Putamen (tissue), 1 donor: ENCODE measurements at regions not wholly inside any gene's neighbourhood (a gene's known extent, or its start where the extent isn't known, plus 50 kb on each side); places are given as distances from the start of the nearest gene placed in this dataset.
"Not testable (repeated sequence)": the region's sequence is repeated elsewhere in the genome, so short reads cannot be mapped to it uniquely, and the experiment has no call there.

Experiments
- DNase-seq: peaks from one replicate; pipeline ENCODE4 v3.0.0-alpha.2; 2016; ENCODE audit warnings: low spot score

DNA sequence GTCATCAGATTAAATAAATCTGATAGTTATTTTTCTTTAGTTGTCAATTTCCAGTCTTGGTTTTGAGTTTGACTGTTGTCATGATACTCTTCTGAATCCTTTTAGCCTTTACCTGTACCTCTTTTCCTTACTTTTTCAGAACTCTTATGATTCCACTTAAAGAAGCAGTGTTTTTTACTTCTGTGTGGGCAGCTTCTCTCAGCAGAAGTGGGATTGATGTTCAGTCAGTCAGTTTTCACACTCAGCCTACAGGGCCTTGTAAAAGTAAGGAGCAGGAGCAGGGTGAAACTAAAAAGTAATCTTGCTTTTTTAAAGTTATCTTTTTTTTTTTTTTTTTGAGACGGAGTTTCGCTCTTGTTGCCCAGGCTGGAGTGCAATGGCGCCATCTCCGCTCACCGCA is 75.1 kb downstream of the HAUS1 start:
- DNase-seq = peak; percentile 31

DNA sequence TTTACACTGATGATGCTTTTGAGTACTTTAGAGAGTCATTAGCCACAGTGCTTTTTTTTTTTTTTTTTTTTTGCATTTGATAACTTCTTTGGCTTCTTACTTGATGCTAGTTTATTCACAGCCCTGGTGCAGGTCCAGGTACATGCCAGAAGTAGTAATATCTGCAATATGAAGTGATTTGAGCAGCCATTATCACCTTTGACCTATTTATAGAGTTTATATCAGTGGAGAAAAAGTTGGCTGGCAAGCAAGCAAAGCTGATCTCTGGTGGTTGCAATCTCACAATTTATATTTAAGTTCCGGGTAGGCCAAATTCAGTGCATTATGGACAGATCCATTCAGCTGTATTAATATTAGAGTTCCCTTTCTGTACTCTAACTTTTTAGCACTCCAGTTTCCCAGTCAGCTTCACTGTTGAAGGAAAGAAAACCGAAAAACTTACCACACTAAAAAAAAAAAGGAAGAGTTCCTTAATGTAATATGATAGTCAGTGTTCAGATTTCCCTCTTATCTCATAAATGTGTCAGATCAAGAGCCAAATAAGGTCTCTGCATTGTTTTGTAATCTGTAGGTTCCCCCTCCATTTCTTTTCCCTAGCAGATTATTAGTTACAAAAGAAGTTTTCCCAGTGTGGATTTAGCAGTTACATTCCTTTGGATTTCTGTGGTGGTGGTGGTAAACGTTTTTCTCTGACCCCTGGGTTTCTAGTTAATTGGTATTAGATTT is 78.6 kb downstream of the HAUS1 start:
- DNase-seq = no peak

DNA sequence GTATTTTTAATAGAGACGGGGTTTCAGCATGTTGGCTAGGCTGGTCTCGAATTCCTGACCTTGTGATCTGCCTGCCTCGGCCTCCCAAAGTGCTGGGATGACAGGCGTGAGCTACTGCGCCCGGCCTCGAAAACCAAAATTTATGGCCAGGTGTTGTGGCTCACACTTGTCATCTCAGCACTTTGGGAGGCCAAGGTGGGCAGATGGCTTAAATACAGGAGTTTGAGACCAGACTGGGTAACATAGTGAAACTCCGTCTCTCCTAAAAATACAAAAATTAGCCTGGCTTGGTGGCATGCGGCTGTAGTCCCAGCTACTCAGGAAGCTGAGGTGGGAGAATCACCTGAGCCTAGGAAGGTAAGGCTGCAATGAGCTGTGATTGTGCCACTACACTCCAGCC is 80.1 kb downstream of the HAUS1 start:
- DNase-seq = not testable (repeated sequence)

DNA sequence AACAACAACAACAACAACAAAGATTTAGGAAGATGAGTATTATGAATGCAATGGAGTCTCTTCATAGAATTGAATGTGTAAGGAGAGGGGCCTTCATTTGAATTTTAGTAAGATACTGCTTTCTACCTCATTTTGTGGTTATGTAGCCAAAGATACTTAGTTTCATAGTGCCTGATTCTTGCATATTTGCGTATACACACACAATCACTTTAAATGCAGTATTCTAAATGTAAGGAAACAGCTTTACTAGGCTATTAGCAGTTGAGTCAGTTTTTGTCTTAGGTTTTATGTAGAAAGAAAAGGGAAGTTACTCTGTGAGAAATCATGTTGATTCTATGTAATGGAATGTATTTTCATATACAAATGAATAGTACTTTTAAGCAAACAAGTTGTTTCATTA is 80.5 kb downstream of the HAUS1 start:
- DNase-seq = no peak

DNA sequence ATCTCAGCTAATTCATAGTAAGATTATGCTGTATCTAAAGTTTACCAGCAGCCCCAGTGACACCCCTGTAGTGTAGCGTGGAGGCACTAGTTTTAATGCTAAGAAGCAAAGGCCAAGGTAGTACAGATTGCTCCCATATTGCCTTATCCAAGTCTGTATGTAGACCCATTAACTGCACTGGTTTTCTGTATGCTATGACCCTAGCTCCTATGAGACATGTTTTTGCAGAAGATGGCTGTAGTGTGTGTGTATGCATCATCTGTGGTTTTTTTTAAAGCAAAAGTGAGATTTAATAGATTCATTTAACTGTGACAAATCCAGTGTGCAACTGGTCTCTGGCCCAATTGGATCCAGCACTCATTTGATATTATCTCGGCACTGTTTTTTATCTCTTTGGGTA is 86.5 kb downstream of the HAUS1 start:
- DNase-seq = no peak

DNA sequence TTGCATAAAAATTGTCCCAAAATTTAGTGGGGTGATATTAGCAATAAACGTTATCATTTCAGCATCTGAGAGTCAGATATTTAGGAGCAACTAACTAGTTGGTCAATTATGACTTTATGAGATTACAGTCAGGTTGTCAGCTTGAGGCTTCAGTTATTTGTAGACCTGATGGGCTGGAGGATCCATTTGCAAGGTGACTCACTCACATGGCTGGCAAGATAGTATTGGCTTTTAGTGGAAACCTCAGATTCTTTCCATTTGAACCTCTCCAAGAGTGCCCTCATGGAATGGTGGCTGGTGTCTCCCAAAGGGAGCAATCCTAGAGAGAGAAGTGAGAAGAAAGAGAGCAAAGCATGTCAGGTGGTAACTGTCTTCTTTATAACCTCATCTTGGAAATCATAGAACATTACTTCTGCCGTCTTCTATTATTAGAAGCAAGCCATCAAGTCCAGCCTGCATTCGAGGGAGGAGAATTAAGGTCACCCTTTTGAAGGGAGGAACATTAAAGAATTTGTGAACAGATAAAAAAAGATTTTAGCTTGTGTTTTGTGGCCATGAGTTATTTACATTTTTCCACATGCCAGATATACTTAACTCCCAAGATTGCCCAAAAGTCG is 92.5 kb downstream of the HAUS1 start:
- no peak for DNase-seq

DNA sequence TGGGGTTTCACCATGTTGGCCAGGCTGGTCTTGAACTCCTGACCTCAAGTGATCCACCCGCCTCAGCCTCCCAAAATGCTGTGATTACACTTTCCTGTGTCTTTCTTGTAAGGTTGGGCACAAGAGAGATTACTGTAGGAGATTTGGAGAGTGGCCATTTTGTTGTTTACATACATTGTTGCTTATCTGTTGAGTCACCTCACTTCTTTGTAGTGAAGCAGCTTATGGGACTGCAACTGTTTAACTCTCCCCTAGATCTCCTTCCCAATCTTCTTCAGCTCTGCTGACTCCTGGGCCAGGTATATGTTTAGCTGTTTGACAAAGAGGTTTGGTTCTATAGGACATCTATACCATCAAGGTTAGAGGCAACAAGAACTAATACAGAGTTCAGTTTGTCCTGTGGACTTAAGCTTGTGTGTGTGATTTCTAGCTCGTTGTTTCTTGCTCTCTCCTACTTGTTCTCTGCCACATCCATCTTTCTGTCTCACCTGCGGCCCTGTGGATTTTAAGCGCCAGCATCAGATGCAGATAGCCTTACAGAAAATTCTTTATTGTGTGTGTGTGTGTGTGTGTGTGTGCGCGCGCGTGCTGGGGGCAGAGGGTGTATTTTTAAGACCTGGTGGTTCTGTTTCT is 95.4 kb downstream of the HAUS1 start:
- no peak for DNase-seq

DNA sequence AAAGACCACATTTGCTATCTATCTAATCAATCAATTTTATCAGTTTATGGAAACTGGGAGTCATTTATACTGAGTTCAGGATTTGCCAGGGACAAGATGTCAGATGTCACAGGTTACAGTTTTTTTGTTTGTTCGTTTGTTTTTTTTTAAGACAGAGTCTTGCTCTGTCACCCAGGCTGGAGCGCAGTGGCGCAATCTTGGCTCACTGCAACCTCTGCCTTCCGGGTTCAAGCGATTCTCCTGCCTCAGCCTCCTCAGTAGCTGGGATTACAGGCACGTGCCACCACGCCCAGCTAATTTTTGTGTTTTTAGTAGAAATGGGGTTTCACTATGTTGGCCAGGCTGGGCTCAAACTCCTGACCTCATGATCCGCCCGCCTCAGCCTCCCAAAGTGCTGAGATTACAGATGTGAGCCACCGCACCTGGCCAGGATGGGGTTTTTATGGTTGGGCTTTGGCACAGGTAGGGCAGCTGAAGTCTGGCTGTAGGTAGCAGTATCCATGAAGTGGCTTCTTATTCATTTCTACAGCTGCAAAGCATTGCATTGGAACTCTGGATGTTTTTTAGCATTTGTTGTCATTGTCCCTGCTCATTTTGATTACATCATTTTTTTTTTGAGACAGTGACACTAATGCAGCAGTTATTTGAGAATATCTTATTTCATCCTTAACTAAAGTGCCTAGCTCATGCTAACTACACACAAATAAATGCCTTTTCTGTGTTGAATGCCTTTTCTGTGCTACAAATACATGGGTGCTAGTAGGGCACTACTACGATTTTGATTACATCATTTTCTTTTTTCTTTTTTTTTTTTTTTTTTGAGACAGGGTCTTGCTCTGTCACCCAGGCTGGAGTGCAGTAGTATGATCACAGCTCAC is 96.2 kb downstream of the HAUS1 start:
- not testable (repeated sequence) for DNase-seq

DNA sequence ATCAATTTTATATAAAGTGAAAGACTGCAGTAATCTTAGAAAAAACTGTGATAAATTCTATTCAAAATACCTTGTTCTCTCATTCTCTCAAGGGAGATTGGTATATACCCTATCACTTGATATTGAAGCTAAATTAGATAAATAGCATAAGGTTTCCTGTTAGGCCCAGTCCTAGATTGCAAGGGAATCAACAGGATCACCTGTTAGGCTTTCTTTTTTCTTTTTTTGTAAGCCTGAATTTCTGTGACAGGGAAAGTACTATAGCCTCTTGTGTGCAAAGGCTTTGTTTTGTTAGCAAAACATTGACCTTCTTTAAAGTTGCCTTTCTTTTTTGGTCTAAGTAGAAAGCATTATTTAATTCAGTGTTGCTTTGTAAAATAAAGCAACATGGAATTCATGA is 100.0 kb downstream of the HAUS1 start:
- no peak for DNase-seq

DNA sequence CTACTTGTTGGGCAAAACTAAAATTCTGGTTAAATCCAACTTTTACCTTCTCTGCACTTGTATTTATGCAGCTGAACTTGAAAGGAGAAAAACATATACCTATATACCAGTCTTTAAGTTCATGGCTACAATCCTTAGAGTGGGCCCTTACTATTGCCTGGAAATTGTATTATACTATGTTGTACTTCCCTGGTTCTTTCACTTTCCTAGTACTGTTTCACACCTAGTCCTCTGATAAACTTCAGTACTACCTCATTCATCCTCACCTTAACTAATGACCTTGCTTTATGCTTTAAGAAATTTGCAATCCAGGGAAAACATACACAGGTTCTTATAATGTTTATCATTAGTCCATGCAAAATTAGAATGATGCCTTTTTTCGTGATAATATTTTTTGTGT is 103.8 kb downstream of the HAUS1 start:
- no peak for DNase-seq

DNA sequence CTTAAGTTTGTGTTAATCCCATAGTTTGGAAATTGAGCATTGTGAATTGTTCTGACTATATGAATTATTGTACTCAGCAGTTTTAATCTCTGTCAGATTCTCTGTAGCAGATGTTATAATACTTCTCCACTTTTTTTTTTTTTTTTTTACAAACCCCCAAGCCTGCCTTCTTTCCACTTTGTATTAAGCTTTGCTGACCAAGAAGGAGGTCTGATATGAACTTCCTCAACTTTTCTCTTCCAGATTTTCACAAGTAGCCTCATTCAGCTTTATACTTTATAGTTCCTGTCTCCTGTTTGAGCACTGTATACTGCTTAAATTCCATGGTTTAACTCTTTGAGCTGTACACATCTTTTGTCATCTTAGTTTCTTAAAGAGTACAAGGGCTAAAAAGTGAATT is 105.0 kb downstream of the HAUS1 start:
- no peak for DNase-seq

DNA sequence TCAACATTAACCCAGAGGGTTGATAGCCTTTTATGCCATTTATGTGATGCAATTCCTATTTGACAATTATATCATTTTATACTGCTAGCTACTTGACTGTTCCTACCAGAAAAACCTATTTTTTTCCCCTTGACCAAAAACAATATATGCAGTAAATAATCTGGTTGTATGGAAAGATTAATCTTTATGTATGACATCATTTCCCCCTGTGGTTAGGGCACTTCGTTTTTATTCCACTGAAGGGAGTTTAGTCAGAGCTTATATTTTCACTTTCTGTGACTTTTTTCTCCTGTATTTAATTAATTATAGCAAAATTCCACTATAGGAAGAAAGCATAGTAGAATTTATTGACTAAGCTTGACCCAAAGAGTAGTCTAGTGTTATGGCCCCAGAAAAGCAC is 107.6 kb downstream of the HAUS1 start:
- no peak for DNase-seq

DNA sequence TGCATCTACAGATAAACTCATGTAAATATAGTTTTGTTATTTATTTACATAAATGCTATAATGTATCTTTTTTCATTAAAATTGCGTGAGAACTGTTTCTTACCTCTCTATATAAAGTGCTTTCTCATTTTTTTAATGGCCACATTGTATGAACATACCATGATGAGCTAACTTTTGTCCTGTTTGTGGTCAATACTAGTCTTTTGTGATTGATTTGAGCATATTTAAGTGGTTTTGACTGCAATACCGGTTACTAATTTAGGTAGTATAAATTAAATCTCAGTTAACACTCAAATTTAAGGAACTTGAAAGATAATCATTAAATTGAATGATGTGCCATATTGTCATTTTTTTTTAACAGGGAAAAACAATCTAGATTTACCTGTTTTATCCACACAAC is 108.2 kb downstream of the HAUS1 start:
- DNase-seq = no peak

DNA sequence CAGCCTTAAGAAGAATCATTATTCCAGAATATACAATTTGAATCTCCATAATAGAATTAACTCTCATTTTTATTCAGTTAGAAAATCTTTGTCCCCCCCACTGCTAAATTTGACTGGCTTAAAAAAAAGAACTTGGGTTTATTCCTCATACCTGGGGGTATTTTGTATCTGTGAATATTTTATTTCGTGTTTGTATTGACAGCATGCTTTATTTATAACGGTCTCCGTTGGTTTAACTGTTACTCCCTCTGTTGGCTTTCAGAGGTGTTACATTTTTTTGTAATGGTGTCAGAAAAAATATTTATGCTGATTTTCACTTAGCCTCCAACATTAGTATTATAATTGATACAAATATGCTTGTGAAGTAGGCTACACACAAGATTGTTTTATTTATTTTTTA is 109.1 kb downstream of the HAUS1 start:
- no peak for DNase-seq

DNA sequence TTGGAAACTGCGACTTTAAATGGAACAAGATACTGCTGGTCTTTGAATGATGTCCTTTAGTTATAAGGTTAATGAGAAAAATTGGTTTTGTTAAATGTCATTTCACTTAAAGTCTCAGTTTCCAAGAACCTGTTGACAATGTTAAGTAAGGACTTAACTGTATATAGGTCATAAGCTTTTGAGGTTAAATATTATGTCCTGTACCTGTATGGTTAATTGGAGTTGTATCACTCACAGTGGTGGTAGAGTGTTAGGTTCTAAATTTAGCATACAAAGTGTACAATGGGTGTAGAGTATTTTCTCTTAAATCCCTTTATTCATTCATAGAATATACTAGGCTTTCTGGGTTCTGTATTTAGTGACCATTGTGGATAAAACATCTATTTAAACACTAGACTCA is 110.2 kb downstream of the HAUS1 start:
- DNase-seq = no peak

DNA sequence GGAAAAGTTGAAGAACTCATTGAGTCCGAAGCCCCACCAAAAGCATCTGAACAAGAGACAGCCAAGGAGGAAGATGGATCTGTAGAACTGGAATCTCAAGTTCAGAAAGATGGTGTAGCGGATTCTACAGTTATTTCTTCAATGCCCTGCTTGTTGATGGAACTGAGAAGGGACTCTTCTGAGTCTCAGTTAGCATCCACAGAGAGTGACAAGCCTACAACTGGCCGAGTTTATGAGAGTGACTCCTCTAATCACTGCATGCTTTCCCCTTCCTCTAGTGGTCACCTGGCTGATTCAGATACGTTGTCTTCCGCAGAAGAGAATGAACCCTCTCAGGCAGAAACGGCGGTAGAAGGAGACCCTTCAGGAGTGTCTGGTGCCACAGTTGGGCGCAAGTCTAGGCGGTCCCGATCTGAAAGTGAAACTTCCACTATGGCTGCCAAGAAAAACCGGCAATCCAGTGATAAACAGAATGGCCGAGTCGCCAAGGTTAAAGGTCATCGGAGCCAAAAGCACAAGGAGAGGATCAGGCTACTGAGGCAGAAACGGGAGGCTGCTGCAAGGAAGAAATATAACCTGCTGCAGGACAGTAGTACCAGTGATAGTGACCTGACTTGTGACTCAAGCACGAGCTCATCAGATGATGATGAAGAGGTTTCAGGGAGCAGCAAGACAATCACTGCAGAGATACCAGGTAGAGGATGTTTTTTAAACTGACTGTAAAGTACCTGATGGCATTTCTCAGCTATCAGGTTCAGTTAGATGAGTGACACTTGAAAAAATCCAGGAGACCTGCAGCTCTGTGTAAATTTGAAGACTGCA is 111.9 kb downstream of the HAUS1 start:
- no peak for DNase-seq

DNA sequence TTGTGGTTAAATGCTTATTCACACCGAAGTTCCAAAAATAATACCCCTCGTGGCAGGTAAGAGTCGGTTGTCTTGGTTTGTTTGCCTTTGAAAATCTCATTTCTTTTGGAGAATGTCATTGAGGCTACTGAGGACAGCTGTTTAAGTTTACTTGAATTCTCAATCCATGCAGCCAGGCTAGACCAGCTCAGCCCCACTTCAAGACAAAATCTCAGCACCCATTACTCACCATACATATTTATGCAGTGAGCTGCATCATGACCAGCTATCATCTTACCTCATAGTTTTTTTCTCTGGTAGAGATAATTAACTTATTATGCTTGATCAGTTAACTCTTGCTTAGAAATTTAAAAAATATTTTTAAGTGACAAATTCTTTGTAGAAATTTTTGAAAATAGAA is 115.9 kb downstream of the HAUS1 start:
- DNase-seq = no peak

DNA sequence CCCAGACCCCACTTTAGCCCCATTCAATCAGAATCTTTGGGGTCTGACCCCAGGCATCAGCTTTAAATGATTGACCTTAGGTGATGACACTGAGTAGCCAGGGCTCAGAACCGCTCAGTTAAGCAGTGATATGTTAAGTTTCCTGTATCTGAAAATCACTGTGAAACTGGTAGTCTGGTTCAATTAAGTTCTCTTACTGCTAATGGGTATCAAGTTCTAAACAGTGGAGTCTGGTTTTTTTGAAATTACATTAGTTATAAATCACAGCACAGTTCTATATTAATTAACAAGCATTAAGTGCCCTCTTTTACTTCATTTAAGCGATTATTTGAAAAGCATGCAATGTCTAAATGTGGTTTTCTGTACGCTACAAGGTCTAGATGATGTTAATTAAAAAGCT is 117.9 kb downstream of the HAUS1 start:
- DNase-seq = no peak

DNA sequence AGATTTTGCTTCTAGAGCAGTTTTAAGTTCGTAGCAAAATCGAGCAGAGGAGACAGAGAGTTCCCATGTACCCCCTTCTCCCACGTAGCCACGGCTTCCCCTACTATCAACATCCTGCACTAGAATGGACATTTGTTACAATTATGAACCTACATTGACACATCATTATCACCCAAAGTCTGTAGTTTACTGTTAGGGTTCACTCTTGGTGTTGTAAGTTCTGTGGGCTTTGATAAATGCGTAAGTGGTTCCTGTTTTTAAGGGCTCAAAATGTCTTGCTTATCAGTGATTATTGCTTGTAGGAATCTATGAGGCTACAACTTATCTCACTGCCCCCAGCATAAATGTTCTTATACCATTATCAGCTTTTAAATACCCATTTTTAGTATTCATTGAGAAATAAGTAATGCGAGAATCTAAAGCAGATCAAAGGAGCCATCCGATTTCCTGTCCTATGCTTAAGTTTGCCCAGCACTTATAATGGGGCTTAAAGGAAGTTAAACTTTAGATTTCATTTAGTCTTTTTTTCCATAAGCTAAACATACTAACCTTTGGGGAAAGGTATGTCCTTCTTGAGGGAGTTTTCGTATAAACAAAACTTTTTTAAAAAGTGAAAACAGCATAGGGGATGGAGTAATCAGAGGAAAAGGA is 118.7 kb downstream of the HAUS1 start:
- no peak for DNase-seq

DNA sequence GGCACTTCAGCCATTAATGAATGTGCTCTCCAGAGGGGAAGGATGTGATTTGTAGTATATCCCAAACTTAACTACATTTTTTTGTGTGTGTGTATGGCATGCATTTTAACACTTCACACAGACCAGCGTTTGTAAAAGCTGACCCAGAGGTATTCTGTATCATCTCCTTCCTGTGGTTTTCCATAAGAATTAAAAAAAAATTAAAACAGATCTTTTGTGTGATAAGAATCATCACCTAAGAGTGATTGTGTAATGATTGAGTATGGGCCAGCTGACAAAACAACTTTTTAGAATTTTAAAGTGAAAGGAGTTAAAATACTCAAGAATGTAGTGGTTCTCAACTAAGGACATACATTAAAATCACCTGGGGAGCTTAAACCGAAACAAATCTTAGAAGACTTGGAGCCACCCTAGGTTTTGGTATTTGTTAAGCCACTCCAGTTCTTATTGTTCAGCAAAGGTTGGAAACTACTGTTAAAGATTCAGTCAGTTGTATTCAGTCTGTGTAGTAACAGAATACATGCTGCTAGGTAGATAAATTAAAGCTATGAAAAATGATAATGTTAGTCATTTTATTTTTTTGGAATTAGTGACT is 120.1 kb downstream of the HAUS1 start:
- DNase-seq = no peak

DNA sequence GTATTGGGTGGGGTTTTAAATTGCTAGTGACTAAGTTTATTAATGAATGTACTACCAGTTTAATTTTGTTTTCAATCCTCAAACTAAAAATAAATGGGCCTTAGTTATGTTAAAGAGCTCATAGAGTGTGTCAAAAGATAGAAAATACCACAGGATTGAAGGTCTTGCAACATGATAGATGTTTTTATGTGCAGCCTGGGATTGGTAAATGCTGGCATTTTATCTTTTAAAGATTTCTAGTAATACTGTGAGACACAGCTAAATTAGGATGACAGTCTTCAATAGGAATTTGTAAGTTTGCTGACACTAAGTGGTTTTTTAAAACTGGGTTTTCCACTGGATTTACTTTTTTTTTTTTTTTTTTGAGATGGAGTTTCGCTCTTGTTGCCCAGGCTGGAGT is 122.3 kb downstream of the HAUS1 start:
- DNase-seq = no peak
